C4-2B (cell line): ENCODE measurements at regions not wholly inside any gene's neighbourhood (a gene's known extent, or its start where the extent isn't known, plus 50 kb on each side); places are given as distances from the start of the nearest gene placed in this dataset.

Source experiments
- ZFX ChIP-seq: fragments of 450-650 bp; IDR thresholded peaks from 2 replicates; pipeline ENCODE4 v1.6.1; 2017
- TF ChIP-seq, protein P1 (sequence below): fragments of 450-650 bp; conservative IDR thresholded peaks from 2 replicates; pipeline ENCODE4 v1.5.1; 2017; ENCODE audit warnings: mild to moderate bottlenecking

DNA sequence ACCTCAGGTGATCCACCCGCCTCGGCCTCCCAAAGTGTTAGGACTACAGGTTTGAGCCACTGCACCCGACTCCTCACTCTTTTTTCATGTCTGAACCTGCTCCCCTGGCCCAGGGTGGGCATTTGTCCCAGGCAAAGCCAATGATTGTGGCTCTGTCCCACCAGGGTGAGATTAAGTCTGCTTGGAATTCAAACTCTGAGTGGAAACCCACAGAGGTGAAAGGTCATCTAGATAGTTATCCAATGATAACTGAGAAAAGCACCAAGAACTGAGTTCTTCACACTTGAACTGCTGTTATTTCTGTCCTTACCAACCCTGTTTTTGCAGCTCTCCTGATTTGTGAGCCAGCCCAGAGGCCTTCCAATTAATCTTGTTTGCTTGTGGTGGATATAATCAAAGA is 62.4 kb upstream of the ACVR1 start:
- TF ChIP-seq, protein P1, sequence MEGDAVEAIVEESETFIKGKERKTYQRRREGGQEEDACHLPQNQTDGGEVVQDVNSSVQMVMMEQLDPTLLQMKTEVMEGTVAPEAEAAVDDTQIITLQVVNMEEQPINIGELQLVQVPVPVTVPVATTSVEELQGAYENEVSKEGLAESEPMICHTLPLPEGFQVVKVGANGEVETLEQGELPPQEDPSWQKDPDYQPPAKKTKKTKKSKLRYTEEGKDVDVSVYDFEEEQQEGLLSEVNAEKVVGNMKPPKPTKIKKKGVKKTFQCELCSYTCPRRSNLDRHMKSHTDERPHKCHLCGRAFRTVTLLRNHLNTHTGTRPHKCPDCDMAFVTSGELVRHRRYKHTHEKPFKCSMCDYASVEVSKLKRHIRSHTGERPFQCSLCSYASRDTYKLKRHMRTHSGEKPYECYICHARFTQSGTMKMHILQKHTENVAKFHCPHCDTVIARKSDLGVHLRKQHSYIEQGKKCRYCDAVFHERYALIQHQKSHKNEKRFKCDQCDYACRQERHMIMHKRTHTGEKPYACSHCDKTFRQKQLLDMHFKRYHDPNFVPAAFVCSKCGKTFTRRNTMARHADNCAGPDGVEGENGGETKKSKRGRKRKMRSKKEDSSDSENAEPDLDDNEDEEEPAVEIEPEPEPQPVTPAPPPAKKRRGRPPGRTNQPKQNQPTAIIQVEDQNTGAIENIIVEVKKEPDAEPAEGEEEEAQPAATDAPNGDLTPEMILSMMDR: no peak
- TF ChIP-seq ZFX: no peak
